GM12875 (cell line): ENCODE measurements at regions not wholly inside any gene's neighbourhood (a gene's known extent, or its start where the extent isn't known, plus 50 kb on each side); places are given as distances from the start of the nearest gene placed in this dataset.

Experiments
- H3K4me3 ChIP-seq: one replicate; pipeline ENCODE4 v1.5.1; 2011; ENCODE audit warnings: low read depth, low read length, control low read depth
- CTCF ChIP-seq: IDR thresholded peaks from 2 replicates; pipeline ENCODE4 v1.5.1; 2011; ENCODE audit warnings: low read depth, mild to moderate bottlenecking, control low read depth, inconsistent platforms, low read length, moderate library complexity, borderline replicate concordance; ENCODE audit not compliant: insufficient read depth

GRCh38 chr10:126734015-126734414, 63.5 kb upstream of the C10orf90 start:
- TF ChIP-seq CTCF = no peak
- H3K4me3 ChIP-seq = no peak overlapping the region

- no peak for TF ChIP-seq CTCF
- H3K4me3 ChIP-seq = no peak overlapping the region
Observed at GRCh38 chr10:126734967-126735366, 64.5 kb upstream of the C10orf90 start.

- TF ChIP-seq CTCF = no peak
- H3K4me3 ChIP-seq = no peak overlapping the region
Observed at GRCh38 chr10:126736142-126736541, 65.6 kb upstream of the C10orf90 start.

- H3K4me3 ChIP-seq = no peak overlapping the region
- TF ChIP-seq CTCF = no peak
Observed at GRCh38 chr10:126736727-126737126, 66.2 kb upstream of the C10orf90 start.

- TF ChIP-seq CTCF = no peak
- H3K4me3 ChIP-seq = no peak overlapping the region
Observed at GRCh38 chr10:126738001-126738400, 67.5 kb upstream of the C10orf90 start.

GRCh38 chr10:126744571-126744970, 74.1 kb upstream of the C10orf90 start:
- no peak for TF ChIP-seq CTCF
- H3K4me3 ChIP-seq = no peak overlapping the region

- H3K4me3 ChIP-seq = no peak overlapping the region
- peak; percentile 66 for TF ChIP-seq CTCF
Observed at GRCh38 chr10:126749015-126749655, 78.6 kb upstream of the C10orf90 start.
